Epithelial cell of esophagus (primary cell): ENCODE measurements at regions not wholly inside any gene's neighbourhood (a gene's known extent, or its start where the extent isn't known, plus 50 kb on each side); places are given as distances from the start of the nearest gene placed in this dataset.

Source experiments
- DNase-seq: peaks from one replicate; pipeline ENCODE4 v3.0.0; 2010; ENCODE audit warnings: low read depth
- H3K4me3 ChIP-seq: 2 replicates; pipeline ENCODE4 v1.5.1; 2011; ENCODE audit warnings: mild to moderate bottlenecking, low read length, control low read depth
- TF ChIP-seq, protein P1 (sequence below): IDR thresholded peaks from 2 replicates; pipeline ENCODE4 v1.5.1; 2011; ENCODE audit warnings: low read depth, mild to moderate bottlenecking, low read length, control low read depth, inconsistent platforms; ENCODE audit not compliant: insufficient read depth; ENCODE audit errors: missing control alignments

GRCh38 chr5:117436846-117437245, 862.2 kb upstream of the SEMA6A start:
- no peak overlapping the region for H3K4me3 ChIP-seq
- TF ChIP-seq, protein P1, sequence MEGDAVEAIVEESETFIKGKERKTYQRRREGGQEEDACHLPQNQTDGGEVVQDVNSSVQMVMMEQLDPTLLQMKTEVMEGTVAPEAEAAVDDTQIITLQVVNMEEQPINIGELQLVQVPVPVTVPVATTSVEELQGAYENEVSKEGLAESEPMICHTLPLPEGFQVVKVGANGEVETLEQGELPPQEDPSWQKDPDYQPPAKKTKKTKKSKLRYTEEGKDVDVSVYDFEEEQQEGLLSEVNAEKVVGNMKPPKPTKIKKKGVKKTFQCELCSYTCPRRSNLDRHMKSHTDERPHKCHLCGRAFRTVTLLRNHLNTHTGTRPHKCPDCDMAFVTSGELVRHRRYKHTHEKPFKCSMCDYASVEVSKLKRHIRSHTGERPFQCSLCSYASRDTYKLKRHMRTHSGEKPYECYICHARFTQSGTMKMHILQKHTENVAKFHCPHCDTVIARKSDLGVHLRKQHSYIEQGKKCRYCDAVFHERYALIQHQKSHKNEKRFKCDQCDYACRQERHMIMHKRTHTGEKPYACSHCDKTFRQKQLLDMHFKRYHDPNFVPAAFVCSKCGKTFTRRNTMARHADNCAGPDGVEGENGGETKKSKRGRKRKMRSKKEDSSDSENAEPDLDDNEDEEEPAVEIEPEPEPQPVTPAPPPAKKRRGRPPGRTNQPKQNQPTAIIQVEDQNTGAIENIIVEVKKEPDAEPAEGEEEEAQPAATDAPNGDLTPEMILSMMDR, result no peak
- no peak for DNase-seq

DNA sequence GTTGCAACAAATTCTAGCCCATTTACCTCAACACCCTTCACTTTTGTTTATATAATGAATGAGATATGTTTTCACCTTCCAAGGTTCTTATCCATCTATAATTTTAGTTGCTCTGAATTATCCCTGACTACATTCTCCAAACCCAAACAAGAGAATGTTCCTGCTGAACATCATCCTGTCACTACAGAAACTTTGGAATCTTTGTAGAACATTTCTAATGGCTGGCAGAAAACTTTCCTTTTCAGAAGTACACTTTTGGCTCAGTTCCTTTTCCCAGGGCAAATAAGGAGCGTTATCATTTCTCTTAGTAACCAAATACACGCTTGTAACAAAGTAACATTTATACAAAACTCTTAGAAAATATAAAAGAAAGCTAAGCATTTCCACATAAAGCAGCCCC, 860.6 kb upstream of the SEMA6A start:
- no peak for DNase-seq
- H3K4me3 ChIP-seq, result no peak overlapping the region
- TF ChIP-seq, protein P1, result no peak

DNA sequence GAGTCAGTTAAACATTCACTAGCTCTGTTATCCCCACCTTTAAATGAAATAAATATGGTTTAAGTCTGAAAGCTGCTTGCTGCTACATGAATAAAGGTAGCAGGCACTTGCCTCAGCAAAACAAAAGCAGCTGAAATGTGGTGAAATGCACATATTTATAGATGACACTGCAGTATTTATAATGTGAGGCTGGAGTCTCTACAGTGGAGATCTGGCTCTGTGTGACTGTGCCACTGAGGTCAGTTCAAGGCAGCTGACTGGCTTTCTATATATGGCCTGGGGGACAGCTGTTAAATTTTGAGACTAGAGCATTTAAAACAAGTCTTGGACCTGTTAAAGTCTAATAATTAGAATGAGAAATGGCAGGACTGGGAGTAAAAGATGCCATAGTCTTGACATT, 859.6 kb upstream of the SEMA6A start:
- TF ChIP-seq, protein P1, result no peak
- DNase-seq, result no peak
- H3K4me3 ChIP-seq, result no peak overlapping the region

DNA sequence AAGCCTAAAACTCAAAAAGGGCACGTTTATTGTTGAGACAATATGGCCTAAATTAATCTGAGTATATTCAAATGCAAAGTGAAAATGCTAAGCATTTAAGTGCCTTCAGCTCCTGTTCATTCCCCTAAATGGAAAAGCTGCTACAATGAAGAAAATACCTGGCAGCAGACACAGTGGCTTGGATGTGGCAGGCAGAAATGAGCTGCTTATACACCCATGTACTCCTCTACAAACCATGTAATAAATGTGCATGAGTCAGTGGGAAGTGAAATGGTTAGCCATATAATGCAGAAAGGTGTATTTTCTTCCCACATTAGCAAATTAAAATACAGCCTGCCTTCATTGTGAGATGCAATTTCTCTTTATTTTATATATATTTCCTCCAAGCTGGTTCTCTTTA, 859.2 kb upstream of the SEMA6A start:
- DNase-seq, result no peak
- no peak overlapping the region for H3K4me3 ChIP-seq
- TF ChIP-seq, protein P1, result no peak

DNA sequence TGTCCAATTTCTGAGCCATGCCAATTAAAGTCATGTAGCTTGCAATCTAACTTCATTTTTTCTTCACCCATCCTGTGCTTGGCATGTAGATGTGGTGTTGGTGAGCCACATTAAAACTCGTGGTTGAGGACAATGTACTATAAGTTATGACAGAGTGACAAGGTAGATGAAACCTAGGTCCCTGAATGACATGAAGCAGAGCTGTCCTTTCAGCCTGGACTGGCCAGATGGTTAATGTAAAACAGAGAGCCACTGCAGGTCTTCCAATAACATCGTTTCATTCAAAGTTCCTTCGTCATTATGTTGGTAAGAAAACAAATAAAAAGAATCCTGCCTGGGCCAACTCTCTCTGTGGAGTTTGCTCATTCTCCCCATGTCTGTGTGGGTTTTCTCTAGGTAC, 856.5 kb upstream of the SEMA6A start:
- TF ChIP-seq, protein P1, result no peak
- no peak for DNase-seq
- H3K4me3 ChIP-seq, result no peak overlapping the region

DNA sequence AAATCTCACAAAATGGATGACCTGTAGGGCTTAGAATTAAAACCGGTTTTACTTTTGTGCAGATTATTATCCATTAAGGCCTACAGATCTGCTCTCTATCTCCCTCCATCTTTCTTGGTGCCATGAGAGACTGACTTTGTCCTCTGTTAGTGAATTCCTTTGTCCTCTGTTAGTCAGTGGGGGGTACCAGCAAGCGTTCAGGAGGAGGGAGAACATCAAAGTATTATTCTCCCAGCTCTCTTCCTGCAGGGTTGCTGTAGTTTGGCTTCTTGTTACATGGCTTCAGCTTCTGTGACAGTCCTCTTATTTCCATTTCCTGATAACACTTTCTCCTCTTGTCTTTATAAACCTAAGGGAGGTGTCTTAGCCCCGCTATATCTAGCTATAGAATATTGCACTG, 850.5 kb upstream of the SEMA6A start:
- H3K4me3 ChIP-seq, result no peak overlapping the region
- TF ChIP-seq, protein P1, result no peak
- DNase-seq, result no peak

GRCh38 chr5:117424559-117424958, 849.9 kb upstream of the SEMA6A start:
- H3K4me3 ChIP-seq, result no peak overlapping the region
- TF ChIP-seq, protein P1, result no peak
- no peak for DNase-seq
